SK-N-SH treated with all-trans-retinoic acid at 6 μM for 48 hours (cell line): ENCODE measurements at regions not wholly inside any gene's neighbourhood (a gene's known extent, or its start where the extent isn't known, plus 50 kb on each side); places are given as distances from the start of the nearest gene placed in this dataset.
"Not testable (repeated sequence)": the region's sequence is repeated elsewhere in the genome, so short reads cannot be mapped to it uniquely, and the experiment has no call there.

Experiments
- ARNTL ChIP-seq: fragments of 450-650 bp; formaldehyde crosslinking; IDR thresholded peaks from 2 replicates; pipeline ENCODE4 v1.5.0; 2020; ENCODE audit warnings: low read depth, mild to moderate bottlenecking, moderate library complexity, borderline replicate concordance
- ISL1 ChIP-seq: fragments of 250-450 bp; sonication (Bioruptor Pico); IDR thresholded peaks from 2 replicates; pipeline ENCODE4 v2.1.2; 2022; ENCODE audit warnings: mild to moderate bottlenecking, moderate library complexity
- OSR1 ChIP-seq: fragments of 250-450 bp; sonication (Bioruptor Pico); IDR thresholded peaks from 2 replicates; pipeline ENCODE4 v1.8.0; 2022; ENCODE audit warnings: moderate library complexity, mild to moderate bottlenecking, inconsistent platforms
- TCF4 ChIP-seq: fragments of 250-450 bp; sonication (Bioruptor Pico); IDR thresholded peaks from 2 replicates; pipeline ENCODE4 v1.8.0; 2021; ENCODE audit warnings: mild to moderate bottlenecking, moderate library complexity, borderline replicate concordance
- TF ChIP-seq, protein P1 (sequence below): fragments of 250-450 bp; sonication (Bioruptor Pico); IDR thresholded peaks from 2 replicates; pipeline ENCODE4 v1.5.1; 2020; ENCODE audit warnings: low read depth, mild to moderate bottlenecking, moderate library complexity
- TF ChIP-seq, protein P2 (sequence below): fragments of 250-450 bp; sonication (Bioruptor Pico); IDR thresholded peaks from 2 replicates; pipeline ENCODE4 v1.8.0; 2020; ENCODE audit warnings: mild to moderate bottlenecking, moderate library complexity, borderline replicate concordance

DNA sequence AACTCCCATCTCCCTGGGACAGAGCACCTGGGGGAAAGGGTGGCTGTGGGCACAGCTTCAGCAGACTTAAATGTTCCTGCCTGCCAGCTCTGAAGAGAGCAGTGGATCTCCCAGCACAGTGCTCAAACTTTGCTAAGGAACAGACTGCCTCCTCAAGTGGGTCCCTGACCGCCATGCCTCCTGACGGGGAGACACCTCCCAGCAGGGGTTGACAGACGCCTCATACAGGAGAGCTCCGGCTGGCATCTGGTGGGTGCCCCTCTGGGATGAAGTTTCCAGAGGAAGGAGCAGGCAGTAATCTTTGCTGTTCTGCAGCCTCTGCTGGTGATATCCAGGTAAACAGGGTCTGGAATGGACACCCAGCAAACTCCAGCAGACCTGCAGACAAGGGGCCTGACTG, 206.9 kb upstream of the NUDT10 start:
- not testable (repeated sequence) for TF ChIP-seq ISL1, ARNTL, TCF4, OSR1 (CRISPR knock-in tag)
- TF ChIP-seq, protein P1, sequence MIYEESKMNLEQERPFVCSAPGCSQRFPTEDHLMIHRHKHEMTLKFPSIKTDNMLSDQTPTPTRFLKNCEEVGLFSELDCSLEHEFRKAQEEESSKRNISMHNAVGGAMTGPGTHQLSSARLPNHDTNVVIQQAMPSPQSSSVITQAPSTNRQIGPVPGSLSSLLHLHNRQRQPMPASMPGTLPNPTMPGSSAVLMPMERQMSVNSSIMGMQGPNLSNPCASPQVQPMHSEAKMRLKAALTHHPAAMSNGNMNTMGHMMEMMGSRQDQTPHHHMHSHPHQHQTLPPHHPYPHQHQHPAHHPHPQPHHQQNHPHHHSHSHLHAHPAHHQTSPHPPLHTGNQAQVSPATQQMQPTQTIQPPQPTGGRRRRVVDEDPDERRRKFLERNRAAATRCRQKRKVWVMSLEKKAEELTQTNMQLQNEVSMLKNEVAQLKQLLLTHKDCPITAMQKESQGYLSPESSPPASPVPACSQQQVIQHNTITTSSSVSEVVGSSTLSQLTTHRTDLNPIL (CRISPR knock-in tag) = not testable (repeated sequence)
- TF ChIP-seq, protein P2, sequence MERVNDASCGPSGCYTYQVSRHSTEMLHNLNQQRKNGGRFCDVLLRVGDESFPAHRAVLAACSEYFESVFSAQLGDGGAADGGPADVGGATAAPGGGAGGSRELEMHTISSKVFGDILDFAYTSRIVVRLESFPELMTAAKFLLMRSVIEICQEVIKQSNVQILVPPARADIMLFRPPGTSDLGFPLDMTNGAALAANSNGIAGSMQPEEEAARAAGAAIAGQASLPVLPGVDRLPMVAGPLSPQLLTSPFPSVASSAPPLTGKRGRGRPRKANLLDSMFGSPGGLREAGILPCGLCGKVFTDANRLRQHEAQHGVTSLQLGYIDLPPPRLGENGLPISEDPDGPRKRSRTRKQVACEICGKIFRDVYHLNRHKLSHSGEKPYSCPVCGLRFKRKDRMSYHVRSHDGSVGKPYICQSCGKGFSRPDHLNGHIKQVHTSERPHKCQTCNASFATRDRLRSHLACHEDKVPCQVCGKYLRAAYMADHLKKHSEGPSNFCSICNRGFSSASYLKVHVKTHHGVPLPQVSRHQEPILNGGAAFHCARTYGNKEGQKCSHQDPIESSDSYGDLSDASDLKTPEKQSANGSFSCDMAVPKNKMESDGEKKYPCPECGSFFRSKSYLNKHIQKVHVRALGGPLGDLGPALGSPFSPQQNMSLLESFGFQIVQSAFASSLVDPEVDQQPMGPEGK (CRISPR knock-in tag) = not testable (repeated sequence)
